HEK293T (cell line): ENCODE measurements at regions not wholly inside any gene's neighbourhood (a gene's known extent, or its start where the extent isn't known, plus 50 kb on each side); places are given as distances from the start of the nearest gene placed in this dataset.
"Not testable (repeated sequence)": the region's sequence is repeated elsewhere in the genome, so short reads cannot be mapped to it uniquely, and the experiment has no call there.

Experiments used
- CTCF ChIA-PET: fragments of 350-600 bp; formaldehyde crosslinking; extraction: SDS; loops from one replicate; lab custom pipeline; 2021; ENCODE audit warnings: antibody characterized with exemption, inconsistent platforms; lab: Yijun Ruan, JAX
- POLR2A ChIA-PET: fragments of 350-600 bp; formaldehyde crosslinking; extraction: SDS; loops from one replicate; lab custom pipeline; 2020; ENCODE audit warnings: antibody characterized with exemption, inconsistent platforms; lab: Yijun Ruan, JAX
- DNase-seq: peaks from one replicate; pipeline ENCODE4 v3.0.0; 2012; ENCODE audit warnings: mixed read lengths; ENCODE audit errors: extremely low spot score
- ARNT ChIP-seq: fragments of 450-650 bp; IDR thresholded peaks from 2 replicates; pipeline ENCODE4 v1.6.1; 2017; ENCODE audit warnings: mild to moderate bottlenecking
- BHLHE40 ChIP-seq: fragments of 450-650 bp; IDR thresholded peaks from 2 replicates; pipeline ENCODE4 v1.6.1; 2016; ENCODE audit warnings: mild to moderate bottlenecking, moderate library complexity, borderline replicate concordance
- CTBP1 ChIP-seq: fragments of 450-650 bp; IDR thresholded peaks from 2 replicates; pipeline ENCODE4 v1.6.1; 2016; ENCODE audit warnings: borderline replicate concordance
- ELF4 ChIP-seq: fragments of 450-650 bp; IDR thresholded peaks from 2 replicates; pipeline ENCODE4 v1.6.1; 2017; ENCODE audit warnings: antibody characterized with exemption
- FOXA1 ChIP-seq: fragments of 450-650 bp; IDR thresholded peaks from 2 replicates; pipeline ENCODE4 v1.6.1; 2016; ENCODE audit warnings: mild to moderate bottlenecking
- FOXK2 ChIP-seq: fragments of 450-650 bp; IDR thresholded peaks from 2 replicates; pipeline ENCODE4 v1.6.1; 2016; ENCODE audit warnings: mild to moderate bottlenecking
- FOXM1 ChIP-seq: fragments of 450-650 bp; IDR thresholded peaks from 2 replicates; pipeline ENCODE4 v1.6.1; 2017; ENCODE audit warnings: mild to moderate bottlenecking, borderline replicate concordance
- HDGF ChIP-seq: fragments of 450-650 bp; IDR thresholded peaks from 2 replicates; pipeline ENCODE4 v1.6.1; 2017; ENCODE audit warnings: antibody characterized with exemption, borderline replicate concordance
- L3MBTL2 ChIP-seq: fragments of 450-650 bp; conservative IDR thresholded peaks from 2 replicates; pipeline ENCODE4 v1.6.1; 2016; ENCODE audit warnings: mild to moderate bottlenecking
- LEF1 ChIP-seq: fragments of 450-650 bp; IDR thresholded peaks from 2 replicates; pipeline ENCODE4 v1.6.1; 2017; ENCODE audit warnings: mild to moderate bottlenecking, borderline replicate concordance
- NFRKB ChIP-seq: fragments of 450-650 bp; IDR thresholded peaks from 2 replicates; pipeline ENCODE4 v1.6.1; 2016; ENCODE audit warnings: mild to moderate bottlenecking, moderate library complexity
- PKNOX1 ChIP-seq: fragments of 450-650 bp; IDR thresholded peaks from 2 replicates; pipeline ENCODE4 v1.6.1; 2016
- SP1 ChIP-seq: fragments of 450-650 bp; IDR thresholded peaks from 2 replicates; pipeline ENCODE4 v1.6.1; 2017
- SUZ12 ChIP-seq: fragments of 450-650 bp; IDR thresholded peaks from 2 replicates; pipeline ENCODE4 v1.6.1; 2016; ENCODE audit warnings: mild to moderate bottlenecking
- TARDBP ChIP-seq: fragments of 450-650 bp; IDR thresholded peaks from 2 replicates; pipeline ENCODE4 v1.6.1; 2016
- ZNF384 ChIP-seq: fragments of 450-650 bp; IDR thresholded peaks from 2 replicates; pipeline ENCODE4 v1.6.1; 2016

DNA sequence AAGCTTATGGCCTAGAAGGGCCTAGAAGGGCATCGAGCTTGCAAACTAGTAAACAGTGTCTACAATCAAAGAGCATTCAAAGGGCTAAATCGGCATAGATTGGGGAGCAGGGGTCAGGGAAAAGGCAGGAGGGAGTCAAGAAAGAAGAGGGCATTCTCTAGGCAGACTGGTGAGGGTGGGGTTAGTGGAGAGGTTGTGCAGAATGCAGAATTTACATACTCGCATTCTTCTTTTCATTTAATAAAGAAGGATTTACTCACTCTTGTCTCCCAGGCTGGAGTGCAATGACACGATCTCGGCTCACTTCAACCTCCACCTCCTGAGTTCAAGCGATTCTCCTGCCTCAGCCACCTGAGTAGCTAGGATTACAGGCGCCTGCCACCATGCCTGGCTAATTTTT is 110.7 kb downstream of the TRIM43 start:
- ChIA-PET POLR2A (no interaction called here), CTCF (no interaction called here)
- DNase-seq, result no peak
- TF ChIP-seq SUZ12 (no peak), L3MBTL2 (no peak), ELF4 (no peak)

DNA sequence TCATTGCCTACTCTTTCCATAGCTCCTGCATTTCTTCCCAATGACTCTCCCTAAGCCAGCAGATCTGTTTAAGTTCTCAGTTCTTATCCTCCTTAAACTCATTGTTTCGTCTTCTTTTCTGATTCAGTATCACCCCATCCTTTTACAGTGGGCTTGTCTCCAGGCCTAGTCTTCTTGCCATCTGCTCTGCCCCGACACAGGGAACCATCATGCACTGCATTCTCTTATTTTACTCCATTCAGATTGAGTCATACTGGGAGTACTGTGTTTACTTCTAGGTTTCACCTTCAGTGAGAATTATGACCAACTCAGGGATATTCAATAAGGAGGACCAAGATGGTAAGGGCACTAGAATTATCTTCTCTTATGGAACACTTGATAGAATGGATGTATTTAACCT is 115.4 kb downstream of the TRIM43 start:
- POLR2A ChIA-PET, CTCF ChIA-PET, DNase-seq: not testable (repeated sequence)

DNA sequence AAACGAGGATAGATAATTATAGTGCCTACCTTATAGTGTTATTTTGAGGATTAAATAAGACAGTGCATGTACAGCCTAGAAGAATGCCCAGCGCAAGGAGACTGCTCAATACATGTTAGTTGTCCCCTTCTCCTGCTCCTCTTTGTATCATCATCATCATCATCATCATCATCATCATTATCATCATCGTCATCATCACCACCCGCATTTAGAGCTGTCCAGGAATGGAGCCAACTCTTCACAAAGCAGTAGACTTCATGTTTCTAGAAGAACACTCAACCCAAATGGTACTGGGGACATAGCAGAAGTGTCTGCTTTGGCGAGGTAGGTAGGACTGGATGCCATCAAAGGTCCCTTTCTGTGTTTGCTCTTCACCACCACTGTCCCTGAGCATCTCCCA is 116.0 kb downstream of the TRIM43 start:
- CTCF ChIA-PET, result no interaction called here
- DNase-seq, result no peak
- POLR2A ChIA-PET, result no interaction called here
- TF ChIP-seq TARDBP (no peak), NFRKB (no peak), HDGF (no peak)

GRCh38 chr2:95709831-95710230 is 118.0 kb downstream of the TRIM43 start:
- ChIA-PET CTCF (no interaction called here), POLR2A (no interaction called here)
- DNase-seq, result no peak
- TF ChIP-seq ELF4 (no peak), SUZ12 (no peak), LEF1 (no peak), BHLHE40 (no peak), FOXA1 (no peak), FOXK2 (no peak), FOXM1 (no peak)

- DNase-seq, POLR2A ChIA-PET, CTCF ChIA-PET: not testable (repeated sequence)
These were observed 121.8 kb downstream of the TRIM43 start for GRCh38 chr2:95713470-95714177.

GRCh38 chr2:95714398-95714797 is 122.6 kb downstream of the TRIM43 start:
- POLR2A ChIA-PET, DNase-seq, CTCF ChIA-PET: not testable (repeated sequence)

- CTCF ChIA-PET, result no interaction called here
- POLR2A ChIA-PET, result no interaction called here
- TF ChIP-seq NFRKB (no peak), SP1 (no peak), BHLHE40 (no peak), FOXA1 (no peak), ZNF384 (no peak), FOXM1 (no peak), ELF4 (no peak), TARDBP (no peak), LEF1 (no peak), FOXK2 (no peak), PKNOX1 (no peak), L3MBTL2 (no peak), ARNT (no peak), CTBP1 (no peak), HDGF (no peak), SUZ12 (no peak)
- DNase-seq, result no peak
These were observed 127.8 kb downstream of the TRIM43 start for GRCh38 chr2:95719473-95720060.

- no peak for DNase-seq
- ChIA-PET POLR2A (no interaction called here), CTCF (no interaction called here)
- no peak for TF ChIP-seq NFRKB
- no peak for TF ChIP-seq HDGF
- no peak for TF ChIP-seq ELF4
- no peak for TF ChIP-seq L3MBTL2
- no peak for TF ChIP-seq PKNOX1
- no peak for TF ChIP-seq SP1
- no peak for TF ChIP-seq ZNF384
- no peak for TF ChIP-seq CTBP1
- no peak for TF ChIP-seq LEF1
- no peak for TF ChIP-seq SUZ12
- no peak for TF ChIP-seq FOXK2
- TF ChIP-seq FOXM1, result no peak
- no peak for TF ChIP-seq BHLHE40
These were observed 129.9 kb downstream of the TRIM43 start for GRCh38 chr2:95721726-95722125.
